Neuronal stem cell (in vitro differentiated cells): ENCODE measurements at regions not wholly inside any gene's neighbourhood (a gene's known extent, or its start where the extent isn't known, plus 50 kb on each side); places are given as distances from the start of the nearest gene placed in this dataset.

Experiments used
- DNase-seq: peaks from one replicate; pipeline ENCODE4 v3.0.0-alpha.2; 2013; ENCODE audit warnings: low spot score
- H2AFZ ChIP-seq: one replicate; pipeline ENCODE4 v1.6.1; 2013; ENCODE audit warnings: mild to moderate bottlenecking, low read length, inconsistent platforms
- H2AK5ac ChIP-seq: 2 replicates; pipeline ENCODE4 v1.6.1; 2013; ENCODE audit warnings: low read depth, mild to moderate bottlenecking, inconsistent platforms, low read length, moderate library complexity, mixed read lengths
- H2BK120ac ChIP-seq: 2 replicates; pipeline ENCODE4 v1.6.1; 2013; ENCODE audit warnings: low read depth, mild to moderate bottlenecking, inconsistent platforms, low read length, moderate library complexity, mixed read lengths
- H2BK12ac ChIP-seq: one replicate; pipeline ENCODE4 v1.6.1; 2013; ENCODE audit warnings: low read length, inconsistent platforms
- H2BK15ac ChIP-seq: 2 replicates; pipeline ENCODE4 v1.6.1; 2013; ENCODE audit warnings: mild to moderate bottlenecking, low read length, inconsistent platforms, mixed read lengths
- H2BK5ac ChIP-seq: one replicate; pipeline ENCODE4 v1.6.1; 2013; ENCODE audit warnings: inconsistent platforms, mild to moderate bottlenecking, low read length, moderate library complexity
- H3K14ac ChIP-seq: one replicate; pipeline ENCODE4 v1.6.1; 2013; ENCODE audit warnings: low read length, inconsistent platforms
- H3K18ac ChIP-seq: 2 replicates; pipeline ENCODE4 v1.6.1; 2013; ENCODE audit warnings: low read length, inconsistent platforms
- H3K23ac ChIP-seq: 2 replicates; pipeline ENCODE4 v1.6.1; 2013; ENCODE audit warnings: low read depth, mild to moderate bottlenecking, mixed read lengths, low read length, inconsistent platforms; ENCODE audit not compliant: poor library complexity
- H3K27ac ChIP-seq: replicated peaks from 3 replicates; pipeline ENCODE4 v1.5.1; 2013; ENCODE audit warnings: low read length, inconsistent platforms
- H3K27me3 ChIP-seq, 3 experiments: 2 replicates each; pipeline ENCODE4 v1.6.1; 2013; ENCODE audit warnings: low read length in 3 of 3, mild to moderate bottlenecking in 2 of 3, inconsistent platforms in 1 of 3, low read depth in 1 of 3, mixed read lengths in 1 of 3, moderate library complexity in 1 of 3; ENCODE audit not compliant: control insufficient read depth in 3 of 3, insufficient read depth in 3 of 3
- H3K36me3 ChIP-seq, 2 donors: replicated peaks in 1 of 2; 2 replicates each; pipeline ENCODE4 v1.6.1; 2013; ENCODE audit warnings: low read length in 2 of 2; ENCODE audit not compliant: control insufficient read depth in 2 of 2, insufficient read depth in 2 of 2
- H3K4ac ChIP-seq: 2 replicates; pipeline ENCODE4 v1.6.1; 2013; ENCODE audit warnings: inconsistent platforms, mild to moderate bottlenecking, low read length, moderate library complexity
- H3K4me1 ChIP-seq, 2 donors: 1 replicate in 1 of 2; 2 replicates in 1 of 2; pipeline ENCODE4 v1.6.1; 2013; ENCODE audit warnings: low read length in 2 of 2, low read depth in 1 of 2; ENCODE audit not compliant: control insufficient read depth in 2 of 2, insufficient read depth in 1 of 2
- H3K4me2 ChIP-seq: one replicate; pipeline ENCODE4 v1.6.1; 2013; ENCODE audit warnings: mild to moderate bottlenecking, low read length, inconsistent platforms; ENCODE audit not compliant: insufficient read depth, poor library complexity, severe bottlenecking
- H3K4me3 ChIP-seq, 2 donors: 2 replicates each; pipeline ENCODE4 v1.5.1; 2013; ENCODE audit warnings: low read length in 2 of 2, mild to moderate bottlenecking in 2 of 2, inconsistent platforms in 1 of 2, moderate library complexity in 1 of 2
- H3K79me1 ChIP-seq: one replicate; pipeline ENCODE4 v1.6.1; 2013; ENCODE audit warnings: low read depth, mild to moderate bottlenecking, inconsistent platforms, low read length, moderate library complexity
- H3K9ac ChIP-seq: one replicate; pipeline ENCODE4 v1.6.1; 2013; ENCODE audit warnings: mild to moderate bottlenecking, low read depth, low read length, inconsistent platforms; ENCODE audit not compliant: poor library complexity
- H3K9me3 ChIP-seq, 2 donors: replicated peaks in 1 of 2; 2 replicates each; pipeline versions ENCODE3 to v1.6.1; 2013; ENCODE audit warnings: low read length in 2 of 2, mild to moderate bottlenecking in 2 of 2, inconsistent platforms in 1 of 2, low read depth in 1 of 2, mixed read lengths in 1 of 2, moderate library complexity in 1 of 2; ENCODE audit not compliant: control insufficient read depth in 2 of 2, insufficient read depth in 1 of 2
- H4K8ac ChIP-seq: one replicate; pipeline ENCODE4 v1.6.1; 2013; ENCODE audit warnings: low read depth, mild to moderate bottlenecking, inconsistent platforms, low read length, moderate library complexity
- H4K91ac ChIP-seq: one replicate; pipeline ENCODE4 v1.6.1; 2013; ENCODE audit warnings: low read length, low read depth, mild to moderate bottlenecking, inconsistent platforms; ENCODE audit not compliant: poor library complexity
- WGBS, 2 donors: extraction: QIAGEN DNeasy Blood & Tissue Kit; methylation state at CpG; one replicate each; pipeline ENCODE4 v1.1.7; 2013; ENCODE audit warnings: missing lambda C conversion rate in 2 of 2, mixed read lengths in 1 of 2; ENCODE audit not compliant: insufficient read length in 2 of 2, insufficient replicate concordance in 1 of 2; ENCODE audit errors: extremely low coverage in 2 of 2; 5-methylcytosine and 5-hydroxymethylcytosine counted together

DNA sequence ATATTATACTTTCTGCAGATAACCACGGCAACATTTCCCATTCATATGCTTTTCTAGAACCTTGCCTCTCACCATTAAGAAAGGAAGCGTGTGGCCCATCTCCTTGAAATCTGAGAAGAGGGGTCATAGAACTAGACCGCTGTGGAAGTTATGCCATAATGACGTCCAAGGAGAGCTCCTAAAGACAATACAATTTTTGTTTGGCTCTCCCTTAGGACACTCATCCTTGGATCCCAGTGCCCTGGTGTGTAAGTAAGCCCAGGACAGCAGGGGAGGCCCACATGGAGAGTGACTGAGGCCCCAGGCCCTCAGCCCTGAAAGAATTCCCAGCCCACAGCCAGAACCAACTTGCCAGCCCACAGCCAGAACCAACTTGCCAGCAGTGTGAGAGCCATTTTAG lies 379.6 kb downstream of the FOXA2 start:
- H3K23ac ChIP-seq, result no peak overlapping the region
- no peak overlapping the region for H3K4me2 ChIP-seq
- WGBS, 2 donors, result no CpG with 5 or more reads among the region's 4 CpGs
- no peak overlapping the region for H3K4ac ChIP-seq
- H3K9ac ChIP-seq, result no peak overlapping the region
- no peak overlapping the region for H3K27ac ChIP-seq
- no peak overlapping the region for H2BK5ac ChIP-seq
- H4K91ac ChIP-seq, result no peak overlapping the region
- H3K27me3 ChIP-seq, result no peaks in the 10 kb centered on the region
- no peak overlapping the region for H4K8ac ChIP-seq
- no peak overlapping the region for H2AK5ac ChIP-seq
- no peaks in the 10 kb centered on the region for H3K9me3 ChIP-seq
- H2BK120ac ChIP-seq, result no peak overlapping the region
- H3K4me3 ChIP-seq, result no peak overlapping the region
- peak overlapping the region; percentile 59 for H3K18ac ChIP-seq
- DNase-seq, result no peak
- no peaks in the 10 kb centered on the region for H3K79me1 ChIP-seq
- no peak overlapping the region for H2AFZ ChIP-seq
- no peaks in the 10 kb centered on the region for H3K36me3 ChIP-seq
- H2BK12ac ChIP-seq, result no peak overlapping the region
- no peak overlapping the region for H2BK15ac ChIP-seq
- no peak overlapping the region for H3K14ac ChIP-seq
- H3K4me1 ChIP-seq, result no peaks in the 10 kb centered on the region

DNA sequence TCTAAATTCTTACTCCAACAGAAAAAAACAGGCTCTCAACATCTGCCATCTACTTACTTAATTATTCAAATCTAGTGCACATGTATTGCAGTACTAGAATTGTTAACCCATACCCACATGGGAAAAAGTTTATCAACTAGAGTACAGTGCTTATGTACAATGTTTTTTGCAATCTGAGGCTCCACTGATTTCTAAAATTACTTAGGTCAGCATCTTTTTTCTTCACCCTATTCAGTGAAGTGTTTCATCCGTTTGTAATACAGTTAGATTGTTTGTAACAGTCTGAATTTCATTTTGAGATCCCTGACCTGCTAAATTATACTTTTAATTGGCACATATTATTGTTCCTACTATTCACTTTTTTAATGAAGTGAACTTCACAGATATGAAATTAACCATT lies 402.2 kb downstream of the FOXA2 start:
- no peaks in the 10 kb centered on the region for H3K4me1 ChIP-seq

DNA sequence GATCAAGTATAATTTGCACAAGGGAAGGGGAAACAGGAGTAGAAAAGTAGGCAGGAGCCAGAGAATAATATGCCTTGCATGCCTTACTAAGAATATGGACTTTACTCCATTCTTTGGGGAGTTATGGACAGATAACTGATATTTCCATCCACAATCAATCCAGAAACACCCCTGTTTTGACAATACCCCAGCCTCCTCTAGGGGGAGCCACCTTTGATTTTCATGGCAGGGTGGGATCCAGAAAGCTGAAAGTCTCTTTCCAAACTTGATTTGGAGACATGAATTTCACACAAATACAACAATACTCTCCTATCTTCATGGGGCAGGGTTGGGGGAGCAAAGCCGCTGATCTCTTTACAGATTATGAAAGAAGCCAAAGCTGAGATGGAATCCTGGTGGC lies 404.1 kb downstream of the FOXA2 start:
- Histone ChIP-seq H2BK12ac (no peak overlapping the region), H4K91ac (no peak overlapping the region), H3K4ac (no peak overlapping the region), H2BK5ac (no peak overlapping the region), H3K27ac (no peak overlapping the region), H2AK5ac (no peak overlapping the region), H3K14ac (no peak overlapping the region), H3K18ac (no peak overlapping the region), H3K23ac (no peak overlapping the region), H2AFZ (no peak overlapping the region), H4K8ac (no peak overlapping the region), H3K36me3 (no peaks in the 10 kb centered on the region), H3K9ac (no peak overlapping the region), H3K27me3 (no peaks in the 10 kb centered on the region), H3K4me1 (no peaks in the 10 kb centered on the region), H2BK120ac (no peak overlapping the region), H3K9me3 (no peaks in the 10 kb centered on the region), H3K79me1 (no peaks in the 10 kb centered on the region), H3K4me2 (no peak overlapping the region), H2BK15ac (no peak overlapping the region), H3K4me3 (no peak overlapping the region)
- no CpG with 5 or more reads among the region's 1 CpG for WGBS, 2 donors
- no peak for DNase-seq

More for the DNA sequence above, 402.2 kb downstream of the FOXA2 start:
- Histone ChIP-seq H3K9me3 (no peaks in the 10 kb centered on the region), H2BK15ac (no peak overlapping the region), H3K9ac (no peak overlapping the region), H2AFZ (no peak overlapping the region), H3K27me3 (no peaks in the 10 kb centered on the region), H3K14ac (no peak overlapping the region), H2BK12ac (no peak overlapping the region), H3K36me3 (no peaks in the 10 kb centered on the region), H3K79me1 (no peaks in the 10 kb centered on the region), H4K91ac (no peak overlapping the region), H3K27ac (no peak overlapping the region), H3K23ac (no peak overlapping the region), H2BK120ac (no peak overlapping the region), H4K8ac (no peak overlapping the region), H2BK5ac (no peak overlapping the region), H3K4ac (no peak overlapping the region), H2AK5ac (no peak overlapping the region), H3K18ac (no peak overlapping the region), H3K4me2 (no peak overlapping the region), H3K4me3 (no peak overlapping the region)
- WGBS, 2 donors, result no CpG with 5 or more reads among the region's 1 CpG
- DNase-seq, result no peak

DNA sequence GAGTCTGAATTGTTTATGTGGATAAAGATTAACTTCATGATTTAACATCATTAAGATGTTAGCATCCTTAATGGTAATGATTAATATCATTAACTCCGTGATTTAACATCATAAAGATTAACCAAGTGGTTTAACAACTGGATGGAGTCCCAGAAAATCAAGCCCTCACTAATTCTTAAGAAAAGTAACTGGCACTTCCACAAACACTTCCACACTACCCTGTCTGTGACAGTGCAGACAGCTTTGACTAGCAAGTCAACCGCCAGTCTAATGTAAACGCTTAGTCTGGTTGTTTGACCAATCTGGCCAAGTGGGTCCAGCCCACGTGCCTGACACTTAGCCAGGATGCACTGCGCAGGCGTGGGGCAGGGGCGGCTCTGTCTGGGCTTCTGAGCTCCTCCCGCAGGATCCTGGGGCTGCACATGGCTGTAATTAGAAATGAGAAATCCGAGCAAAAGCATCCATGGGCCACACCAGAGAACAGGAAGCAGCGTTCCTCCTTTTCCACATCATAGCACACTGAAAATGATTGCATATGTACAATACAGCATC lies 424.2 kb downstream of the FOXA2 start:
- Histone ChIP-seq H3K36me3 (no peaks in the 10 kb centered on the region), H3K27me3 (no peaks in the 10 kb centered on the region), H2BK120ac (no peak overlapping the region), H3K14ac (no peak overlapping the region), H3K27ac (no peak overlapping the region), H3K79me1 (no peaks in the 10 kb centered on the region), H2AFZ (no peak overlapping the region), H3K9ac (no peak overlapping the region), H4K8ac (no peak overlapping the region), H2BK12ac (no peak overlapping the region), H3K4me1 (no peaks in the 10 kb centered on the region), H3K4me3 (no peak overlapping the region), H3K4me2 (no peak overlapping the region), H2BK15ac (no peak overlapping the region), H2AK5ac (no peak overlapping the region), H3K18ac (no peak overlapping the region), H2BK5ac (no peak overlapping the region), H3K4ac (no peak overlapping the region), H4K91ac (no peak overlapping the region), H3K23ac (no peak overlapping the region), H3K9me3 (no peaks in the 10 kb centered on the region)
- WGBS, 2 donors, result no CpG with 5 or more reads among the region's 10 CpGs
- no peak for DNase-seq
